Endothelial cell of umbilical vein (primary cell): ENCODE measurements at regions not wholly inside any gene's neighbourhood (a gene's known extent, or its start where the extent isn't known, plus 50 kb on each side); places are given as distances from the start of the nearest gene placed in this dataset.

Experiments used
- BruUV-seq: library from RNA; stranded (reverse); fragments of 400-500 nt; replicated peaks from 2 replicates; lab custom pipeline; 2021; lab: Mats Ljungman, UMichigan
- CTCF ChIA-PET: fragments of 300-600, 350-600 bp; sonication (Branson Sonifier 250); formaldehyde crosslinking; loops from one replicate; lab custom pipeline; 2021; ENCODE audit warnings: antibody characterized with exemption, inconsistent platforms; lab: Charles Lee
- POLR2A ChIA-PET: fragments of 300-600, 350-600 bp; sonication (Branson Sonifier 250); formaldehyde crosslinking; loops from one replicate; lab custom pipeline; 2021; ENCODE audit warnings: antibody characterized with exemption, inconsistent platforms; lab: Charles Lee
- DNase-seq: peaks from one replicate; pipeline ENCODE4 v3.0.0-alpha.2; 2011; ENCODE audit warnings: low read depth, low spot score
- FAIRE-seq: peaks from 2 replicates; lab custom pipeline; 2011; peaks lifted over from hg19 to GRCh38; lab: Jason Lieb, UNC
- H2AFZ ChIP-seq: 2 replicates; pipeline ENCODE4 v1.6.0; 2012; ENCODE audit warnings: low read depth, low read length, control low read depth, inconsistent platforms
- H3K27ac ChIP-seq: 2 replicates; pipeline ENCODE4 v1.5.1; 2011; ENCODE audit warnings: low read depth, mild to moderate bottlenecking, control low read depth, low read length, moderate library complexity; ENCODE audit not compliant: insufficient read depth
- H3K27me3 ChIP-seq, 2 experiments: 2 replicates each; pipeline versions ENCODE4 v1.6.0 to v1.6.1; 2011; ENCODE audit warnings: low read length in 2 of 2, mixed read lengths in 1 of 2; ENCODE audit not compliant: control insufficient read depth in 2 of 2, insufficient read depth in 2 of 2
- H3K36me3 ChIP-seq, 2 experiments: 2 replicates in 1 of 2; 3 replicates in 1 of 2; pipeline ENCODE4 v1.5.1; 2011; ENCODE audit warnings: low read length in 2 of 2, mild to moderate bottlenecking in 1 of 2, moderate library complexity in 1 of 2; ENCODE audit not compliant: control insufficient read depth in 2 of 2, insufficient read depth in 2 of 2; ENCODE audit errors: extremely low read depth in 1 of 2
- H3K4me1 ChIP-seq: 3 replicates; pipeline ENCODE4 v1.5.1; 2011; ENCODE audit warnings: mild to moderate bottlenecking, low read length; ENCODE audit not compliant: control insufficient read depth, insufficient read depth; ENCODE audit errors: extremely low read depth
- H3K4me2 ChIP-seq: 2 replicates; pipeline ENCODE4 v1.6.1; 2011; ENCODE audit warnings: low read length, control low read depth, mixed read lengths; ENCODE audit not compliant: insufficient read depth
- H3K4me3 ChIP-seq, 3 experiments: fragments of 200-600 bp in 1 of 3; sonication (generic), shearing (Covaris generic) in 1 of 3; replicated peaks in 1 of 3; 2 replicates each; pipeline ENCODE4 v1.5.1; 2011 to 2016; ENCODE audit warnings: control low read depth in 3 of 3, low read length in 3 of 3, mild to moderate bottlenecking in 2 of 3, inconsistent platforms in 1 of 3, low read depth in 1 of 3, moderate library complexity in 1 of 3; ENCODE audit not compliant: insufficient read depth in 1 of 3
- H3K79me2 ChIP-seq: 2 replicates; pipeline ENCODE4 v1.6.0; 2012; ENCODE audit warnings: low read length, inconsistent platforms; ENCODE audit not compliant: control insufficient read depth, insufficient read depth
- H3K9ac ChIP-seq: replicated peaks from 2 replicates; pipeline ENCODE3; 2011; ENCODE audit warnings: low read length, control low read depth; ENCODE audit not compliant: insufficient read depth; ENCODE audit errors: extremely low read depth
- H3K9me1 ChIP-seq: replicated peaks from 3 replicates; pipeline ENCODE4 v1.6.0; 2011; ENCODE audit warnings: mild to moderate bottlenecking, low read length; ENCODE audit not compliant: control insufficient read depth, insufficient read depth; ENCODE audit errors: extremely low read depth
- H3K9me3 ChIP-seq: replicated peaks from 2 replicates; pipeline ENCODE4 v1.5.1; 2012; ENCODE audit warnings: low read length, inconsistent platforms; ENCODE audit not compliant: control insufficient read depth, insufficient read depth
- H4K20me1 ChIP-seq: replicated peaks from 2 replicates; pipeline ENCODE3; 2011; ENCODE audit warnings: mild to moderate bottlenecking, low read length; ENCODE audit not compliant: control insufficient read depth, insufficient read depth; ENCODE audit errors: extremely low read depth
- EZH2 ChIP-seq: IDR thresholded peaks from 2 replicates; pipeline ENCODE4 v1.6.1; 2012; ENCODE audit warnings: borderline replicate concordance, low read depth, mild to moderate bottlenecking, moderate library complexity, low read length, inconsistent platforms; ENCODE audit not compliant: severe bottlenecking
- FOS ChIP-seq: IDR thresholded peaks from 2 replicates; pipeline ENCODE4 v1.6.1; 2011; ENCODE audit warnings: mild to moderate bottlenecking, low read length, moderate library complexity, borderline replicate concordance; ENCODE audit not compliant: insufficient read depth
- GATA2 ChIP-seq: IDR thresholded peaks from 2 replicates; pipeline ENCODE4 v1.7.0; 2011; ENCODE audit warnings: low read depth, mild to moderate bottlenecking, moderate library complexity, mixed read lengths, low read length; ENCODE audit not compliant: insufficient read length, insufficient read depth
- JUN ChIP-seq: IDR thresholded peaks from 2 replicates; pipeline ENCODE4 v1.6.1; 2011; ENCODE audit warnings: borderline replicate concordance, low read depth; ENCODE audit not compliant: insufficient read length, insufficient read depth
- MYC ChIP-seq: IDR thresholded peaks from one replicate; pipeline ENCODE4 v1.6.1; 2011; ENCODE audit warnings: mild to moderate bottlenecking, low read depth, low read length
- POLR2A ChIP-seq: IDR thresholded peaks from 2 replicates; pipeline ENCODE4 v1.6.1; 2012; ENCODE audit warnings: low read depth, mild to moderate bottlenecking, control low read depth, low read length
- POLR2AphosphoS5 ChIP-seq: IDR thresholded peaks from 2 replicates; pipeline ENCODE4 v1.6.1; 2012; ENCODE audit warnings: low read depth, mild to moderate bottlenecking, control low read depth, low read length, moderate library complexity; ENCODE audit not compliant: insufficient read depth
- dilution Hi-C: fragments of 300-500 bp; cut with MboI; formaldehyde crosslinking; loops from one replicate; pipeline ENCODE4 v1.15.0; 2019; ENCODE audit warnings: low sequenced_read_pairs; ENCODE audit not compliant: extremely low pct_ligation_motif_present
- intact Hi-C: fragments of 100-400 bp; cut with micrococcal nuclease; formaldehyde crosslinking; loops from one replicate; pipeline ENCODE4 v1.10.0; 2022
- TF ChIP-seq, protein P1 (sequence below): IDR thresholded peaks from 2 replicates; pipeline ENCODE4 v1.6.1; 2011; ENCODE audit not compliant: insufficient read depth, insufficient read length
- TF ChIP-seq, protein P2 (sequence below), 2 donors: IDR thresholded peaks; 1 replicate in 1 of 2; 2 replicates in 1 of 2; pipeline ENCODE4 v1.5.1; 2011; ENCODE audit warnings: low read length in 2 of 2, mild to moderate bottlenecking in 2 of 2, moderate library complexity in 2 of 2, control low read depth in 1 of 2, inconsistent platforms in 1 of 2, low read depth in 1 of 2; ENCODE audit not compliant: insufficient read depth in 1 of 2; ENCODE audit errors: extremely low read depth in 1 of 2

DNA sequence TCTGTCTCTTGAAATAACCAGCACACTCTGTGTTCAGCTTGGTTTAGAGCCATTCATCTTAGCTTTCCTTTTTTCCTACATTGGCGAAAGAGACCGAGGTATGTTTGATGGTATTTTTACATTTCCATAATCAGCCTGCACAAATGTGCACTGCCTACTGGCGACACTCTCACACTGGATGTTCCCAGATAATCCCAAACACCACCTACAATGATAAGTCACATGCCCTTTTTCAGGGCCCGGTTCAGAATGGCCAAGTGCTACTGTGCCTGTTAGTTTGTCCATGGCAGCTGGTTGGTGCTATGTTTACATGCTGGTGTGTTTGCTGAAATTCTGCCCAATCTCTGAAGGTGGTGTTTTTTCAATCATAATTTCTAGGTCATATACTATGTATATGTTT lies 80.8 kb upstream of the NR3C2 start:
- no peaks in the 10 kb centered on the region for H3K27me3 ChIP-seq
- no peak overlapping the region for H3K4me3 ChIP-seq
- H3K36me3 ChIP-seq, result no peaks in the 10 kb centered on the region
- TF ChIP-seq JUN, result no peak
- TF ChIP-seq MYC, result no peak
- TF ChIP-seq, protein P1, sequence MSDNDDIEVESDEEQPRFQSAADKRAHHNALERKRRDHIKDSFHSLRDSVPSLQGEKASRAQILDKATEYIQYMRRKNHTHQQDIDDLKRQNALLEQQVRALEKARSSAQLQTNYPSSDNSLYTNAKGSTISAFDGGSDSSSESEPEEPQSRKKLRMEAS, result no peak
- TF ChIP-seq FOS, result no peak
- no peak for TF ChIP-seq EZH2
- no peak for TF ChIP-seq GATA2
- TF ChIP-seq POLR2AphosphoS5, result no peak
- TF ChIP-seq, protein P2, sequence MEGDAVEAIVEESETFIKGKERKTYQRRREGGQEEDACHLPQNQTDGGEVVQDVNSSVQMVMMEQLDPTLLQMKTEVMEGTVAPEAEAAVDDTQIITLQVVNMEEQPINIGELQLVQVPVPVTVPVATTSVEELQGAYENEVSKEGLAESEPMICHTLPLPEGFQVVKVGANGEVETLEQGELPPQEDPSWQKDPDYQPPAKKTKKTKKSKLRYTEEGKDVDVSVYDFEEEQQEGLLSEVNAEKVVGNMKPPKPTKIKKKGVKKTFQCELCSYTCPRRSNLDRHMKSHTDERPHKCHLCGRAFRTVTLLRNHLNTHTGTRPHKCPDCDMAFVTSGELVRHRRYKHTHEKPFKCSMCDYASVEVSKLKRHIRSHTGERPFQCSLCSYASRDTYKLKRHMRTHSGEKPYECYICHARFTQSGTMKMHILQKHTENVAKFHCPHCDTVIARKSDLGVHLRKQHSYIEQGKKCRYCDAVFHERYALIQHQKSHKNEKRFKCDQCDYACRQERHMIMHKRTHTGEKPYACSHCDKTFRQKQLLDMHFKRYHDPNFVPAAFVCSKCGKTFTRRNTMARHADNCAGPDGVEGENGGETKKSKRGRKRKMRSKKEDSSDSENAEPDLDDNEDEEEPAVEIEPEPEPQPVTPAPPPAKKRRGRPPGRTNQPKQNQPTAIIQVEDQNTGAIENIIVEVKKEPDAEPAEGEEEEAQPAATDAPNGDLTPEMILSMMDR (IDR thresholded peaks at IDR 0.05; ENCODE audit: extremely low read depth in 1 of 2, insufficient read depth in 1 of 2, low read depth in 1 of 2, low read length in 2 of 2), result no peak
- no peak for TF ChIP-seq POLR2A
- CTCF ChIA-PET, result interaction anchor here (1.2 kb wide), 1 partner anchor 15 kb away, joined by 3 read pairs; no protein-coding TSS in a partner anchor
- H3K27ac ChIP-seq, result no peak overlapping the region
- no peak overlapping the region for H3K4me2 ChIP-seq
- H3K4me1 ChIP-seq, result no peaks in the 10 kb centered on the region
- no peak for FAIRE-seq
- no peaks in the 10 kb centered on the region for H4K20me1 ChIP-seq
- DNase-seq, result no peak
- dilution Hi-C loops (no loop called here), intact Hi-C loops (no loop called here)
- no peaks in the 10 kb centered on the region for H3K9me3 ChIP-seq
- no TSS peak for BruUV-seq
- no peaks in the 10 kb centered on the region for H3K79me2 ChIP-seq
- POLR2A ChIA-PET, result no interaction called here
- no peak overlapping the region for H3K9ac ChIP-seq
- no peak overlapping the region for H2AFZ ChIP-seq
- no peaks in the 10 kb centered on the region for H3K9me1 ChIP-seq
